ENCODE measurements at regions not wholly inside any gene's neighbourhood (a gene's known extent, or its start where the extent isn't known, plus 50 kb on each side); places are given as distances from the start of the nearest gene placed in this dataset.

- Histone ChIP-seq H3K9me3 (peaks cover 0 to 3% (median 0%) of the 10 kb centered on the region in 4 donors), H3K27ac (no peak overlapping the region), H3K27me3 (no peaks in the 10 kb centered on the region), H3K4me1 (no peaks in the 10 kb centered on the region), H3K4me3 (no peak overlapping the region), H3K36me3 (no peaks in the 10 kb centered on the region)
- no peak for TF ChIP-seq CTCF (IDR thresholded peaks at IDR 0.05)
- TF ChIP-seq POLR2A (IDR thresholded peaks at IDR 0.05) = no peak
- TF ChIP-seq EP300 (IDR thresholded peaks at IDR 0.05) = no peak
- DNase-seq (ENCODE audit: low spot score in 2 of 2) = no peak
- WGBS, 2 donors = 80 to 81% methylated on average over 16 of the region's 16 CpGs
Observed at GRCh38 chr4:189098932-189099696, 841.6 kb upstream of the FRG1 start.

- no peaks in the 10 kb centered on the region for H3K36me3 ChIP-seq
- H3K9me3 ChIP-seq = no peaks in the 10 kb centered on the region
- no peaks in the 10 kb centered on the region for H3K27me3 ChIP-seq
- H3K27ac ChIP-seq = no peak overlapping the region
- WGBS, 2 donors = 90% methylated on average over 11 of the region's 11 CpGs
- TF ChIP-seq POLR2A (IDR thresholded peaks at IDR 0.05) = no peak
- TF ChIP-seq EP300 (IDR thresholded peaks at IDR 0.05) = no peak
- TF ChIP-seq CTCF (IDR thresholded peaks at IDR 0.05) = no peak
- no peak for DNase-seq (ENCODE audit: low spot score in 2 of 2)
- H3K4me1 ChIP-seq = no peaks in the 10 kb centered on the region
- H3K4me3 ChIP-seq = no peak overlapping the region
Observed at GRCh38 chr4:189113389-189113888, 827.2 kb upstream of the FRG1 start.

GRCh38 chr4:189117426-189117825 lies 823.2 kb upstream of the FRG1 start:
- no peaks in the 10 kb centered on the region for H3K4me1 ChIP-seq
- WGBS, 2 donors = 93 to 100% methylated on average over 1 of the region's 1 CpG

GRCh38 chr4:189121336-189121735 lies 819.3 kb upstream of the FRG1 start:
- Histone ChIP-seq H3K9me3 (no peaks in the 10 kb centered on the region), H3K4me3 (no peak overlapping the region), H3K36me3 (no peaks in the 10 kb centered on the region), H3K27ac (no peak overlapping the region), H3K27me3 (no peaks in the 10 kb centered on the region), H3K4me1 (peaks cover 0 to 6% (median 0%) of the 10 kb centered on the region in 4 donors)
- WGBS, 2 donors = 85 to 87% methylated on average over 4 of the region's 4 CpGs
- TF ChIP-seq EP300 (IDR thresholded peaks at IDR 0.05) = no peak
- TF ChIP-seq POLR2A (IDR thresholded peaks at IDR 0.05) = no peak
- TF ChIP-seq CTCF (IDR thresholded peaks at IDR 0.05) = no peak
- no peak for DNase-seq (ENCODE audit: low spot score in 2 of 2)

More at GRCh38 chr4:189117426-189117825, 823.2 kb upstream of the FRG1 start:
- DNase-seq (ENCODE audit: low spot score in 2 of 2) = no peak
- H3K9me3 ChIP-seq = no peaks in the 10 kb centered on the region
- H3K27me3 ChIP-seq = no peaks in the 10 kb centered on the region
- H3K4me3 ChIP-seq = no peak overlapping the region
- no peak overlapping the region for H3K27ac ChIP-seq
- TF ChIP-seq CTCF (IDR thresholded peaks at IDR 0.05) (no peak), EP300 (IDR thresholded peaks at IDR 0.05) (no peak), POLR2A (IDR thresholded peaks at IDR 0.05) (no peak)
- no peaks in the 10 kb centered on the region for H3K36me3 ChIP-seq

GRCh38 chr4:189124149-189124758 lies 816.4 kb upstream of the FRG1 start:
- peak in 1 of 2 donors; percentile 15 for DNase-seq (ENCODE audit: low spot score in 2 of 2)
- no peak for TF ChIP-seq EP300 (IDR thresholded peaks at IDR 0.05)
- no peak for TF ChIP-seq POLR2A (IDR thresholded peaks at IDR 0.05)
- peak; percentile 14 to 58 (median 47) for TF ChIP-seq CTCF (IDR thresholded peaks at IDR 0.05)
- Histone ChIP-seq H3K27ac (no peak overlapping the region), H3K9me3 (no peaks in the 10 kb centered on the region), H3K36me3 (no peaks in the 10 kb centered on the region), H3K27me3 (no peaks in the 10 kb centered on the region), H3K4me3 (no peak overlapping the region), H3K4me1 (peaks cover 0 to 6% (median 0%) of the 10 kb centered on the region in 4 donors)
- 21 to 23% methylated on average over 10 of the region's 10 CpGs for WGBS, 2 donors
